HG02938 (cell line): ENCODE measurements at regions not wholly inside any gene's neighbourhood (a gene's known extent, or its start where the extent isn't known, plus 50 kb on each side); places are given as distances from the start of the nearest gene placed in this dataset.
"Not testable (repeated sequence)": the region's sequence is repeated elsewhere in the genome, so short reads cannot be mapped to it uniquely, and the experiment has no call there.

Source experiments
- ATAC-seq: cut with Tn5 transposase; IDR thresholded peaks from one replicate; pipeline ENCODE4 v1.9.1; 2021; ENCODE audit warnings: mild to moderate bottlenecking, moderate library complexity; ENCODE audit not compliant: unreplicated experiment

DNA sequence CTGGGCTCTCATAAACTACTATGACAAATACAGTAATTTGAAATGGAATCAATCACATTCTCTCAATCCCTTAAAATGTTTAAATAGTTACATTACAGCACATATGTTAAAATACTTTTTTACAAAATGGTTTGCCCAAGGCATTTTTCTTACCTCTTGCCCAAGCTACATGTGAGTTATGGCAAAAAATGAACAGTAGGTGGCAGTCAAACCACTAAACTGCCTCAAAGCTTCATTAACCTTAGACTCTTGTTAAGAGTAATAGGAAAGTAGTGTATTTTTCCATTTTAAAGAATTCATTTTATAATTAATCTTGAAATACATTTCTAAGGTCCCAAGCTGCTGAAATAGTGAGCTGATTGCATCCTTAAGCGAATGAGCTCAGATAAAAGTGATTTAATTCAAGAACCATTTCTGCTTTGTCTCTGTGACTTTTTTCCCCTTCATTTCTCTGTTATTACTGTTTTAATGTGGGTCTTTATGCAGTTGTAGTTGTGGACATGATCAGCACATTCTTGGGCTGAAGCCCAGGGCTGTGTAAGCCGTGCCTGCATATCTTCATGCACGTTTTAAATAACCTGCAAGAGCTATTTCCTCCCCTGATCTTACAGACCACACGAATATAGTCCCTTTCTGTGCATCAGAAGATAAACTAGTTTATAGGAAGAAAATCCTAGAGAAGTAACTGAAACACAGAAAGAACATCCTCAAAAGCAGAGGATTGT is 311.8 kb downstream of the LNPK start:
- no peak for ATAC-seq

DNA sequence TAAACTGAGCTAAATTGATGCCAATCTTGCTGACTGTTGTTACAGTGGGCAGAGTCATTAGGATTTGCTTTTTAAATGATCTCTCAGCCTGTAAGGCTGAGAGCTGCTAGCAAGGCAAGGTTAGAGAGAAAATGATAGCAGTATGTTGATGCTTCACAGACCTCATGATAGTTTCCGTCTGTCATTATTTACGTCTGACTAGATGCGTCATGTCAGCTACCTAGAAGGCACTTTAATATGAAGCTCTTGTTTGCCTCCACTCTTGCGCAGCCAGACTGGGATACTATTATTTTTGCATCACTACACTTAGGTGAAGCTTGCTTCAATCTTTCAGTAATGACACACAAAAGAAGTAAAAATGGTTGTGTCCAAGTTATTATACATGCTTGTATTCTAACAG is 313.8 kb downstream of the LNPK start:
- no peak for ATAC-seq

DNA sequence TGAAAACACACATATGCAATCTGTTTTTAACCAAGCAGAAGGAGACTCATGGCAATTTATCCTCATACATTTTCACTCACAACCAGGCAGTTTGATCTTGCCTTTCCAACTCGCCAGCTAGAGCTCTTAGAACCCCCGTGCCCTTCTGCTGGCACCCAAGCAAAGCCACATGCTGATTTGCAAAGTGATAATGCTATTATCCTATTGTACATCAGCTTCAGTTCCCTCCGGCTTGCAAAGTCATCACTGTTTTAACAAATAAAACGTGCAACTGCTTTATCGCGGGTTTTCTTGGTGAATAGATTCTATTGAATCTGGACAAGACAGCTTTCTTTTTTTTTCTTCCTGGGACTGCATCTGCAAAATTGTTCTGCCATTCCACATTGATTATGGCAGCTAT is 314.6 kb downstream of the LNPK start:
- no peak for ATAC-seq

DNA sequence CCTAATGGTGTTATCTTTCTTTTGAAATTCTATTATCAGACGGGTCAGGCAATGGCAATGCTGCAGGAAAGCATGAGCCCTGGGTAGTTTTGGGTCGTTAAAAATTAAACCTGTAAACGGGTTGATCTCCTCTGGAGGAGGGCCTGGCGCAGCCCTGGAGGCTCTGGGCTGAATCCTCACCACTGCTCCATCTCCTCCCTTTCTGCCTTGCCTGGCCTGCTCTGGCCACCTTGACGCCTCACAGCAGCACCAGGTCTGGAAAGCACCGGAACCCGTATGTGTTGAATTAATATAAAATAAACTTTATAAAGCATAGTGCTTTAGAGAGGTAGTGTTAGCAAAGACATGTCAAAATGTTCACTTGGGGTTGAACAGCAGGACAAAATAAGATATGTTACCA is 316.1 kb downstream of the LNPK start:
- ATAC-seq = no peak

DNA sequence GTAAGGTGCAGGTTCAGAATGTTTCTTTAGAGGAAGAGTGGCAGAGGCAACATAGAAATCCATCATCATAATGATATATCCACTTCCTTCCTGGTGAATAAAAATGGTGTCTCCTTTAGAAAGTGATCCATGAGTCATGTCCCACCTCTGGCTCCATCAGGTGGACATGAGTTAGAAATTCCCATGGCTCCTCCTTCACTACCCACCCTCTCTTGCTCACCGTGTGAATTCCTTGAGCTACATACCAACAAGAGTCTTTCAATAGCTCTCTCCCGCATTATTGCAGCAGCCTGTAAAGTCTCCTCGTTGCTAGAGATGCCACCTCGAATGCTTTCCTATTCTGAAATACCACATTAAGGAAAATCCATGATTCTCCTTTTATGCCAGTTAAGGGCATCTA is 317.6 kb downstream of the LNPK start:
- no peak for ATAC-seq

DNA sequence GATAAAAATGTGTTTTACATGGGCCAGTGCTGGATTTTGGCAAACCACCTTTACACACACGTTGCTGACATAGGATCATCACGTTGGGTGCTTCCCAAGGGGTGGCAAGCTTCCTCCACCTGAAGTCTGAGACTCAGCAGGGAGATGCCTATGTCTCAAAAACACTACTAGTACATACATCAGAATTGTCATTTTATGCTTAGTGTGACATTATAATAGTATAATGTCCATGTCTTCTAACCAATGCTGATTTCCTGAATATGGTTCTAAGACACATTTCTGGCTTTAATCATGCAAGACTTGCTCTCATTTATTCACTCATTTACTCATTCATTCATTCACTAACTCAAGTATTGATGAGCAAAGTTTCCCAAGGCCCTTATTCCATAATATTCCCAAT is 322.3 kb downstream of the LNPK start:
- ATAC-seq = no peak

DNA sequence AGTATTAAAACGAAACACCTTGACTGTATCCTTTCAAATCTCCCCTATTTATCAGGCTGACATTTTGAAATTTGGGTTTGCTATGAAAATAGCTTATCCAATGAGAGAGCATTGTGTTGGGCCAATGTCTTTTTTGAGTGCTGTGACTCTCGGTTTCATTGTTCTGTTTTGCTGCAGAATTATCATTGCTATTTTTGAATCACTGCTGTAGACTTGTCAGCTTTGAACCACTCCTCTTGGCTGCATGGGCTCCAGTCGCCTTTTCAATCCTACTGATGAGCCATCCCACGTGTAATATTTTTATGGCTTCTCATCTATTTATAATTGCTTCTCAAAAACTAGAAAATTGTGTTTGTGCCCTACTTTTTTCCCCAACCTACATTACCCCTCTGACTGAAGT is 322.8 kb downstream of the LNPK start:
- ATAC-seq = no peak

DNA sequence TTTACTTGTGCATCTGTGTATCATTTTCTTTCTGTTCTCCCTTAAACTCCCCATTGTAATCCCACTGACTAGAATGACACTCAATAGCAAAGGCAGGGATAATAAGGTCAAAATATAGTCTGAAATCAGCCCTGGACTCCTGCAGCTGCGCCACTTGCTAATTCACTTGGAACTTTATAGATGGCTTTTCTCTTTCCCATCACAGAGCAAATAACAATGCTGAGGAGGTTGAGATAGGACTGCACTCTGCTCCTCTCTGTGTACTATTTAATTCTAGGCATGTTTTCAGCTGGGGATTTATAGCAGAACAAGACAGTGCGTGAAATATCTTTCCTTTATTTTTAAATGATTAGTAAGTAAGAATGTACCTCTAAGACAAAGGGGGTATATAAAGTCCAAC is 324.2 kb downstream of the LNPK start:
- ATAC-seq = no peak

DNA sequence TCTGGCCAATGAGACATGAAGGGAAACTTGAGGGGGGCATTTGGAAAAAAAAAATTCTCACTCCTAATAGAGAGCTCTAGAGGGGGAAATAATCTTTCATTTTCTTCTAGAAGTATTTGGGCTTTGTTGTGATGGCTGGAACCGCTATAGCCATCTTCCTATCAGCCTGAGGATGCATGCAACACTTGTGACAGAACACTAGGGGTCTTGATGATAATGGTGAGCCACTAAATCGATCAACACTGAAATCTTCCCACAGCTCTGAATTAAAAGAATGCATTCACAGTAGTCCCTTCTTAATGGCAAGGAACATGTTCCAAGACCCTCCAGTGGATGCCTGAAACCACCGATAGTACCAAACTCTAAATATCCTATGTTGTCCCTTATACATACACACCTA is 325.3 kb downstream of the LNPK start:
- ATAC-seq = no peak

DNA sequence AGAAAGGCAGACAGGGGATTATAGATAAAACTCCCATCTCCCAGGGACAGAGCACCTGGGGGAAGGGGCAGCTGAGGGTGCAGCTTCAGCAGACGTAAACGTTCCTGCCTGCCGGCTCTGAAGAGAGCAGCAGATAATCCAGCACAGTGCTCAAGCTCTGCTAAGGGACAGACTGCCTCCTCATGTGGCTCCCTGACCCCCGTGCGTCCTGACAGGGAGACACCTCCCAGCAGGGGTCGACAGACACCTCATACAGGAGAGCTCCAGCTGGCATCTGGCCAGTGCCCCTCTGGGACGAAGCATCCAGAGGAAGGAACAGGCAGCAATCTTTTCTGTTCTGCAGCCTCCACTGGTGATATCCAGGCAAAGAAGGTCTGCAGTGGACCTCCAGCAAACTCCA is 333.3 kb downstream of the LNPK start:
- not testable (repeated sequence) for ATAC-seq

DNA sequence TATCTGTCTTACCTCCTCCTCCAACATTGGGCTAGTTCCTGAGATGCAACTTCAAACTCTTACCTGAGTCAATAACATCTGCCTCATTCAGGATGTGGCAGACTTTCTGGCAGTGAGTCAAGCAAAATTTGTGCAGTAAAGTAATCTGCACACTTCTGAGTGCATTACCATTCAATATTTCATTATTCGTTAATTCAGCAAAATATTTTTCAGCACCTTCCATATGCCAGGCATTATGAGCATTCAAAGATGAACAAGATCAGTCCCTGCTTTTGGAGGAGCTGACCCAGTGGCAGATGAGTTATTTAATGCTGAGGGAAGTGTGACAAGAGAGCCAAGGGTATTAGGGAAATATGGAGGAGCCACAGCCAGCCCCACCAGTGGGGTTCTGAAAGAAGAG is 339.7 kb downstream of the LNPK start:
- no peak for ATAC-seq

DNA sequence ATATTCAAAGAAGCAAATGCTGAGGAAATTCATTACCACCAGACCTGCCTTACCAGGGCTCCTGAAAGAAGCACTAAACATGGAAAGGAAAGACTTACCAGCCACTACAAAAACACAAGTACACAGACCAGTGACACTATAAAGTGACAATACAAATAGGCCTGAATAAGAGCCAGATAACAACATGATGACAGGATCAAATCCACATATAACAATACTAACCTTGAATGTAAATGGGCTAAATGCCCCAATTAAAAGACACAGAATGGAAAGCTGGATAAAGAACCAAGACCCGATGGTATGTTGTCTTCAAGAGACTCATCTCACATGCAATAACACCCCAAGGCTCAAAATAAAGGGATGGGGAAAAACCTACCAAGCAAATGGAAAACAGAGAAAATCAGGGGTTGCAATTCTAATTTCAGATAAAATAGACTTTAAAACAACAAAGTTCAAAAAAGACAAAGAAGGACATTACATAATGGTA is 353.4 kb downstream of the LNPK start:
- no peak for ATAC-seq

DNA sequence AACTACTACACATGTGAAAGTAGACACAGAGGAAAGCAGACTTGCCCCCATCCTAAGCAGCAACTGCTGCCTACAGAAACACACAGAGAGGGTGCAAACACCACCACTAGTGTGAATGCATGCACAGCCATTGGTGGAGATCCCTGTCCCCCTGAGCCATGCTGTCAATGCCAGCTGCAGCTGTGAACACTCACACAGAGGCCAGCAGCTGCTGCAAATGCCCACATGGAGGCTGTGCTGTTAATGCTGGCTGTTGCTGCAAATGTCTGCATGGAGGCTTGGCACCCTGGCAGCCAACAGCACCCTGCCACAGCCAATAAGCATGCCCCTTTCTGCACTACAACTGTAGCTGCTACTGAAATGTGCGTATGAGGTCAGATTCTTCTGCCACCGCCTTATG is 355.0 kb downstream of the LNPK start:
- ATAC-seq = no peak

DNA sequence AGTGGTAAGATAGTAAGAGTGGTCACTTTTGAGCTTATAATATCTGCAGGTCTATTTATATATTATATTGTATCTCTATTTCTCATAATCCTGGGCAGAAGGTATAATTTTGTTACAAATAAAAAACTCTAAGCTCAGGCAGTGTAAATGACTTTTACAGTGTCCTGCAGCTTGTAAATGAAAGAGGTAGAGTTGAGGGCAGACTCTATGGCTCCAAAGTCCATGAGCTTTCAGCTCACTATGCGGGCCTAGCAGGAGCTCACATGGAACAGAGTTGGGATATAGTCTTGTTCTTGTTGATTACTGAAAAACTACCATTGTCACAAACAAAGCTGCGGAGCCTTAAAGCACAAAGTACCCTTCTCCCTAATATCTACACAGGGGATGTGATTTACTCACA is 361.4 kb downstream of the LNPK start:
- ATAC-seq = no peak

DNA sequence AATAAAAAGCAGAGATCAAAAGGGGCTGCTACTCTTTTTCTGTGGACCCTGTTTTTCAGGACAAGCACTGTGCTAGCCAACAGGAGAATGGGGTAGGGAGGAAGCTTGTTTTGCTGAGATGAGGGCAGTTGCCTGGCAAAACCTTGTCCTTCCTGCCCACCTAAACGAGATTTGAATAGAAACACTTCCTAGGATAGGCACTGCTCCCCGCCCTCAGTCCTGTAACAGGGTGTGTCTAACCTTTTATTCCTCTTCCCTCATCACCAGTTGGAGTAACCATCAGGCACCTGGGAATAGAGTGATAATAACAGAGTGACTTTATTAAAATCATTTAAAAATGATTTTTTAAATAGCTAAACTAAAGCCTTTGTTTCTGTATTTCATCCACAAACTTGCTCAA is 368.8 kb downstream of the LNPK start:
- no peak for ATAC-seq

DNA sequence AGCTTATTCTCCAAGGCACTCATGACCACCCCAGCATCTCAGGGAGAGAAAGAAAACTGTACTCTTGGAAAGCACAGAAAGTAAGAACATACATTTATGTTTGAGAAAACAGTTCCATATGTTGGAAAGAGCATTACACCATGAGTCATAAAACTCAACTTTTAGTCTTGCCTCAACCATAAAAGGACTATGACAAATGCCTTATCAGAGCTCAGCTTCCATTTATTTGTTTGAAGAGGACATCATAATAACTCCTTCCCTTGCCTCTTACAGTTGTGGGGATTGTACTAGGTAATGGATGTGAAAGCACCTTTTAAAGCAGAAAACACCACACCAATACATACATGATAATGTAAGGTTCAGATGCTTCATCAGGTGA is 370.8 kb downstream of the LNPK start:
- no peak for ATAC-seq

DNA sequence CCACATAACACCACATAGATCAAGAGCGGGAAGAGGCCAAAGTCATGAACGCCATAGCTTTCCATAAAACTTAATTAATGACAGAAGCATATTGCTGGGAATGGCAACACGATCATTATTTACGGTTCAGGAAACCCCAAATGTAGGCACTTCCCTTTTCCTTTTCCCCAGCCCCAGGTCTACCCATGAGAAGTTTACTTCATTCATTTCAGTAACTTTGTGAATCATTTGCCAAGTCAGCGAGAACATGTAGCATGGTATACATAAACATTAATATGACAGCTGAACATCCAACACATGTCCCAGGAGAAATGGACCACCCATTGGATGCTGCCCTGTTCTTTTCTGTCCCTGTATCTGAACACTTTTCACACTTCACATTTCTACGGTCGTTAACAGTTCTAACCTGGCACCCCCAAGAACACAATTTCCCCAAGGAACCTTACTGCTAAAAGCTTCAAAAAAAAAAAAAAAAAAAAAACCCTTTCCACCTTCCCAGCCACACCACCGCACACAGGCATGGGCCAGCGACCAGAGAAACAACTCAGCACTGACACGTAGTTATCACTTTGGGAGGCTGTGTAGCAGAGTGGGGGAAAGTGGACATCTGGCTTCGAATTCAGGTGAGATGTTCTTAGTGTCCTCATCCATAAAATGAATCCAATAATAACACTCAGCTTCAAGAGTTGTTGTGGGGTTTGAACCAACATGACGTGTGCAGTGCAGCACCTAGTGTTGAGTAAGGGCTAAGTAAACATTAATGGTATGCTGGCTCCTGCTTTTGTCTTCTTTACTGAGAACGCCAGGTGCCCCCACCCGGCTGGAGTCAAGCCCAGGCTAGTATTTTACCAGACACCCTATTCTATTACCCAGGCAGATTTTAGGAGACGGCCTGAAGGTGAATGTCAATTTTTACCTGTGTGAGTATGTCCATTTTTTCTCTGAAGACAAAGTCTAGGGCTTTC is 371.5 kb downstream of the LNPK start:
- ATAC-seq = no peak

DNA sequence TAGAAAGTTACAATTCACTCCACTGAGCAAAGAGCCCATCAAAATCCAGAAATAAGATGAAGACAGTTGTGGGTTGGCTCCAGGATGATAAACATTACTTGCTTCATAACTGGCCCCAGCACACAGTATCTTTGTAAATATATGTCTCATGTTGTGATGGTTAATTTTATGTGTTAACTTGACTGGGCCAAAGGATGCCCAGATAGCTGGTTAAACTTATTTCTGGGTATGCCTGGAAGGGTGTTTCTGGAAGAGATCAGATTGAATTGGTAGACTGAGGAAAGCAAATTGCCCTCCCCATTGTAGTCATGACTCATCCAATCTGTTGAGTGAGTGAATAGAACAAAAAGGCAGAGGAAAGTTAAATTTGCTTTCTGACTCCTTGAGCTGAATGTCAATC is 373.8 kb downstream of the LNPK start:
- ATAC-seq = no peak

DNA sequence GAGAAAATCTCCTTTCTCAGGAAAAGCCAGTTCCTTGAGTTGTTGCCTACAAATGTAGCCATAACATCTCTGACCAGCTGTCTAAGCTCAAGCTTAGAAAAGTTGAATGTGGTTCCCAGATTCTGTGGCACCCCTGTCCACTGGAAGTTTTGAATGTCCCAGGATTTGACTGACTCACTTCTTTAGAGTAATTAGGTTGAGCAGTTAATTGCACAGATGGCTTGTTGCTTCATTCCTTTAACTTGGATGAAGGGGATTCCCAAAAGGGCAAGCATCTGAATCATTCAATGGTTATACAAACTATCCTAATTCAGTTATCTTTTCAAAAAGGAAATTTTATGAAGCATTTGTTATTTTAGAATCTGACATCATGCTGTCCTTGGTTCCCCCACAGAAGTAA is 374.7 kb downstream of the LNPK start:
- no peak for ATAC-seq

DNA sequence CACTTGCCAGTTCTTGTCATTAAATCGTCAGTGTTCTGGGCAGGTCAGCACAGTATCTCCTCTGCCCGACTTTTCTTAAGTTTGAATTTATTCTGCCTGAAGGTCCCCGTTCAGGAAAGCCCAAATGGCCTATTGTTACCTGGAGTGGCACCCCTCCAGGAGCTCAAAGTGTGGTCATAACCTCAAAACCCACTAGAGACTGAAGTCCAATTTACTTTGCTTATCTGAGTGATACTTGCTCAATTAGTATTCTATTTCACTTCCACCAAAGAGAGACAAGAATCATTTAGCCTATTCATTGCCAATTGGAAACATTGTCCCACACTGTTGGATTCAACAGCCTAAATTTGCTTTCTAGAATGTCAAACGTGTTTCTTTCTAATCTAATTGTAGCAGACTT is 375.3 kb downstream of the LNPK start:
- ATAC-seq = no peak

DNA sequence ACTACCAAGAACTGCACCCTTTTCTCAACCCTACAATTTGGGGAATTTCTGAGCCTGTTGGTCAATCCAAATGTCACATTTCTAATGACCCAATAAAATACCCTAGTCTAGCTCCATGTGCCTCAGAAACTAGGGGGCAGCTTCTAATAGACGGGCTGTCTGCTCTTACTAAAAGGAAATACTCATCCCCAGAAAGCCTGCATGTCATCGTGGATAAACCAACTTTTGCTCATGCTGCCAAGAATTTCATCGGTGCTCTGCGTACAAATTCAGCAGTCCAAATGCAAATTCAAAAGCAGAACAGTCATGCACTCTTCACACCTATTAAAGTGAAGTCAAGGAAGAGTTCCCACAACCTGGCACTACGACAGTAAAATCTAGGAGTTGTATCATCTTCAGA is 377.3 kb downstream of the LNPK start:
- no peak for ATAC-seq

DNA sequence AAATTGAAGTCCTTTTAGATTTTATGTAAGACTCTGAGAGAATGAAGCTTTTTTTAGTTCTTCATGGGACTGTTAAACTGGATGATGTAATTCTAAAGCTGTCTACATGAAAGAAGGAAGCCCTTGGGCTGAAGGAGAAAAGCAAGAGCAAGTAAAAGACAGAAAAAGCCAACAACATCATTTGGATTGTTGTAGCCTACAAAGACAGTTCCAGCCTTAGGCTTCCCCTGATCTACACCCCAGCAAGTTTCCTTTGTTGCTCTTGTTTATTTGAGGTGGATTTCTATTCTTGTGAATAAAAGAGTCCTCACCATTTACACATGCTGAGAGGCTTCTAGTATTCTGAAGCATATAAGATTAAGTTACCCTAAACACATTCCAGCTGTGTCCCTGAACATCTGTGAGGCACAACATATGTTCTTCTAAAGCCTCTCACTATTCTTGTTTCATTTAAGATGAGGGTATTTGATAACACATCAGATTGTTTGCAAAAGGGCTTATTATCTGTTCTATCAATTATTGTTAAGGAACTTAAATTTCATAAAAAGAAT is 377.8 kb downstream of the LNPK start:
- ATAC-seq = no peak
